ENCODE measurements at regions not wholly inside any gene's neighbourhood (a gene's known extent, or its start where the extent isn't known, plus 50 kb on each side); places are given as distances from the start of the nearest gene placed in this dataset.

DNA sequence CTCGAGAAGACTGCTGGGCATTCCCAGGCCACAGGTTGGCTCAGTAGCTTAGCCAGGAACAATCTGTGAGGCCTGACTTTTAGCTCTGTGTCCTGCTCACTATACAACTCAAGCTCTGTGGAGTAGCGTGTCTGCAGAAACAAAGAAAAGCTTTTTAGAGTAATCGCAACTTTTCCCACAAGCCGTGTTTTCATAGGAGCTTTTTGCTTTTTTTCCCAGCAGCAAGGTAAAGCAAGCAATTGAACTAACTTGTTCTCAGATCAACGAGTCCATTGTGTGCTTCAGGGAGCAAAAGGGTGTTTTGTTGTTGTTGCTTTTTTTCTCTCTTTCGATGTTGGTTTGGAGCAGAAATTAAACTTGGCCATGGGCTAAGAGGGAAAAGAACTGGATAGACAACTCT, 97.3 kb upstream of the BCL2L14 start:
- POLR2A ChIA-PET = no interaction called here
- FAIRE-seq = no peak
- WGBS (ENCODE audit: missing lambda C conversion rate) = 50% methylated on average over 6 of the region's 6 CpGs
- no peak for ATAC-seq
- no peak for DNase-seq (ENCODE audit: low read depth in 1 of 2, low spot score in 1 of 2)
- no peaks in the 10 kb centered on the region for H3K4me1 ChIP-seq
- no peaks in the 10 kb centered on the region for H3K9me3 ChIP-seq
- H3K4me3 ChIP-seq = no peak overlapping the region
- CTCF ChIA-PET = interaction anchor here (0.7 to 1.0 kb wide), 2 partner anchors 13 to 25 kb away, joined by 3 read pairs; no protein-coding TSS in a partner anchor
- no peak overlapping the region for H3K4me2 ChIP-seq
- TF ChIP-seq JUN (IDR thresholded peaks at IDR 0.05) (no peak), POLR2A (IDR thresholded peaks at IDR 0.05; ENCODE audit: low read length) (no peak), FOXS1 (CRISPR knock-in tag; IDR thresholded peaks at IDR 0.05) (no peak), SREBF2 (IDR thresholded peaks at IDR 0.05) (no peak), RCOR1 (IDR thresholded peaks at IDR 0.05; ENCODE audit: low read depth, low read length) (no peak), GATA3 (IDR thresholded peaks at IDR 0.05; ENCODE audit: borderline replicate concordance) (no peak), ZNF302 (CRISPR knock-in tag; IDR thresholded peaks at IDR 0.05) (no peak), NPAS2 (CRISPR knock-in tag; IDR thresholded peaks at IDR 0.05; ENCODE audit: borderline replicate concordance) (no peak), SMC3 (IDR thresholded peaks at IDR 0.05) (no peak), ZC3H11A (IDR thresholded peaks at IDR 0.05) (no peak), HOXA7 (CRISPR knock-in tag; IDR thresholded peaks at IDR 0.05) (no peak), TFCP2L1 (CRISPR knock-in tag; IDR thresholded peaks at IDR 0.05) (no peak), HEYL (CRISPR knock-in tag; IDR thresholded peaks at IDR 0.05) (no peak), FOSL2 (IDR thresholded peaks at IDR 0.05) (no peak), FOSL2 (CRISPR knock-in tag; IDR thresholded peaks at IDR 0.05) (no peak)
- TF ChIP-seq, protein P1, sequence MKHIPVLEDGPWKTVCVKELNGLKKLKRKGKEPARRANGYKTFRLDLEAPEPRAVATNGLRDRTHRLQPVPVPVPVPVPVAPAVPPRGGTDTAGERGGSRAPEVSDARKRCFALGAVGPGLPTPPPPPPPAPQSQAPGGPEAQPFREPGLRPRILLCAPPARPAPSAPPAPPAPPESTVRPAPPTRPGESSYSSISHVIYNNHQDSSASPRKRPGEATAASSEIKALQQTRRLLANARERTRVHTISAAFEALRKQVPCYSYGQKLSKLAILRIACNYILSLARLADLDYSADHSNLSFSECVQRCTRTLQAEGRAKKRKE (CRISPR knock-in tag; IDR thresholded peaks at IDR 0.05; ENCODE audit: low read depth) = no peak
- TF ChIP-seq, protein P2, sequence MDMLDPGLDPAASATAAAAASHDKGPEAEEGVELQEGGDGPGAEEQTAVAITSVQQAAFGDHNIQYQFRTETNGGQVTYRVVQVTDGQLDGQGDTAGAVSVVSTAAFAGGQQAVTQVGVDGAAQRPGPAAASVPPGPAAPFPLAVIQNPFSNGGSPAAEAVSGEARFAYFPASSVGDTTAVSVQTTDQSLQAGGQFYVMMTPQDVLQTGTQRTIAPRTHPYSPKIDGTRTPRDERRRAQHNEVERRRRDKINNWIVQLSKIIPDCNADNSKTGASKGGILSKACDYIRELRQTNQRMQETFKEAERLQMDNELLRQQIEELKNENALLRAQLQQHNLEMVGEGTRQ (IDR thresholded peaks at IDR 0.05) = no peak
- TF ChIP-seq, protein P3, sequence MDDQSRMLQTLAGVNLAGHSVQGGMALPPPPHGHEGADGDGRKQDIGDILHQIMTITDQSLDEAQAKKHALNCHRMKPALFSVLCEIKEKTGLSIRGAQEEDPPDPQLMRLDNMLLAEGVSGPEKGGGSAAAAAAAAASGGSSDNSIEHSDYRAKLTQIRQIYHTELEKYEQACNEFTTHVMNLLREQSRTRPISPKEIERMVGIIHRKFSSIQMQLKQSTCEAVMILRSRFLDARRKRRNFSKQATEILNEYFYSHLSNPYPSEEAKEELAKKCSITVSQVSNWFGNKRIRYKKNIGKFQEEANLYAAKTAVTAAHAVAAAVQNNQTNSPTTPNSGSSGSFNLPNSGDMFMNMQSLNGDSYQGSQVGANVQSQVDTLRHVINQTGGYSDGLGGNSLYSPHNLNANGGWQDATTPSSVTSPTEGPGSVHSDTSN (IDR thresholded peaks at IDR 0.05) = no peak
- TF ChIP-seq, protein P4, sequence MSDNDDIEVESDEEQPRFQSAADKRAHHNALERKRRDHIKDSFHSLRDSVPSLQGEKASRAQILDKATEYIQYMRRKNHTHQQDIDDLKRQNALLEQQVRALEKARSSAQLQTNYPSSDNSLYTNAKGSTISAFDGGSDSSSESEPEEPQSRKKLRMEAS (IDR thresholded peaks at IDR 0.05) = no peak
- no peak overlapping the region for H3K27ac ChIP-seq

DNA sequence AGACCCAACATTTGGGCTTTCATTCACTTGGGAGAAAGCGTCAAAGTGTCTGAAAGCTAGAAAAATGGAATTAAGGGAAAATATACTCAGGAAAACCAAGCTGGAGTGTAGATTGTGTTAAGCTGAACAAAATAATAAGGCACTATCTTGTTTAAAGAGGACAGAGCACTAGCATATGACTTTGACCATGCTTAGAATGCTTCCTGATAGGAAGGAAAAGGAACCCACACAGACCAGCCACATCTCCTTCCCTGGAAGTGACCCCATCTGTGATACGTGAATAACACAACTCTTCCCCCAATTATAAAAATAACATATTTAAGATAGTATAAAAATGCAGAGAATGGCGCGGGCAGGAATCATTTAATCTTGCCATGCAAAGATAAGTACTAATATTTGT, 94.7 kb upstream of the BCL2L14 start:
- no peak for ATAC-seq
- ChIA-PET CTCF (no interaction called here), POLR2A (no interaction called here)
- TF ChIP-seq FOSL2 (IDR thresholded peaks at IDR 0.05) = no peak
- no peak for TF ChIP-seq FOSL2 (CRISPR knock-in tag; IDR thresholded peaks at IDR 0.05)
- TF ChIP-seq KDM1A (IDR thresholded peaks at IDR 0.05; ENCODE audit: low read depth) = no peak
- TF ChIP-seq MAZ (IDR thresholded peaks at IDR 0.05; ENCODE audit: borderline replicate concordance, low read depth, low read length) = no peak
- no peak for TF ChIP-seq NPAS2 (CRISPR knock-in tag; IDR thresholded peaks at IDR 0.05; ENCODE audit: borderline replicate concordance)
- TF ChIP-seq, protein P4 (IDR thresholded peaks at IDR 0.05) = no peak
- TF ChIP-seq SMC3 (IDR thresholded peaks at IDR 0.05) = no peak
- DNase-seq (ENCODE audit: low read depth in 1 of 2, low spot score in 1 of 2) = no peak
- Histone ChIP-seq H3K9me3 (no peaks in the 10 kb centered on the region), H3K4me2 (no peak overlapping the region), H3K4me1 (no peaks in the 10 kb centered on the region), H3K4me3 (no peak overlapping the region), H3K27ac (no peak overlapping the region)
- 64% methylated on average over 4 of the region's 4 CpGs for WGBS (ENCODE audit: missing lambda C conversion rate)
- no peak for FAIRE-seq

DNA sequence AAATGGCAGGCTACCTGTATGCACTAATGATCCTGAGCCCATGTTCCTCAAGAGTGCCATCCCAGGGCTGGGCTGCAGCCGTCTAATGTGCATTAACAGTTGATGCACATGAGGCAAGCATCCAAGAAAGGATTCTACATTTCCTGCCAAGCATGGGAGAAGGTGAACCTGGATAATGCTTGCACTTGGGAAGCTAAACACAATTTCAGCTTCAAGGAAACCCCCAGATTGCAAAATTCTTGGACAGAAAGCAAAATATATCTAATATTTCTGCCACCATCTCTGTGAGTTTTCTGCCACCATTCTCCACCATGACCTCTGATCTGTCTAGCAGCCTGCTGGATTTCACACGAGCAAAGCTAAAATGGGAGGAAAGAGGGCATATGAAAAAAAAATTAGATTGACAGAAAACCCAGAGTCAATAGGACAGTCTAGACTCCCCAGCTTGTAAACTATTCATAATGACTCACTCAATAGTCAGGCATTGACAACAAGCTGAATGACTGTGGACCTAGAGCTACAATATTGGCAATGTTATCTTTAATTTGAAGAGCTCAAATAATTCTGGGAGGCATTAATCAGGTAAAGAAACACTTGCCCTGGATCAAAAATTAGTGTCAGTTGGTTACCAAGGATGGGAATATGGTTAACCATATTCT, 91.9 kb upstream of the BCL2L14 start:
- FAIRE-seq (no peak), DNase-seq (ENCODE audit: low read depth in 1 of 2, low spot score in 1 of 2) (no peak), ATAC-seq (peak in 1 of 2 experiments; percentile 58; a peak in 3 of 6 replicates)
- Histone ChIP-seq H3K27ac (no peak overlapping the region), H3K9me3 (no peaks in the 10 kb centered on the region), H3K4me3 (no peak overlapping the region), H3K4me1 (no peaks in the 10 kb centered on the region), H3K4me2 (no peak overlapping the region)
- CTCF ChIA-PET = interaction anchor here (0.5 to 1.6 kb wide), 3 partner anchors 34 to 424 kb away, joined by 3 to 5 read pairs (median 3); no protein-coding TSS in a partner anchor
- POLR2A ChIA-PET = no interaction called here
- WGBS (ENCODE audit: missing lambda C conversion rate) = 32% methylated on average over 2 of the region's 2 CpGs
- TF ChIP-seq FOSL2 (IDR thresholded peaks at IDR 0.05) (no peak), FOSL2 (CRISPR knock-in tag; IDR thresholded peaks at IDR 0.05) (peak; percentile 34; the same call in 1 of the 2 replicates), CHD4 (IDR thresholded peaks at IDR 0.05; ENCODE audit: borderline replicate concordance) (no peak)

All from A549 (cell line).